Subcutaneous abdominal adipose tissue (tissue), 5 donors: ENCODE measurements at regions not wholly inside any gene's neighbourhood (a gene's known extent, or its start where the extent isn't known, plus 50 kb on each side); places are given as distances from the start of the nearest gene placed in this dataset.
"Not testable (repeated sequence)": the region's sequence is repeated elsewhere in the genome, so short reads cannot be mapped to it uniquely, and the experiment has no call there.

Experiments
- H3K27ac ChIP-seq: one replicate; pipeline ENCODE4 v1.7.0; 2013; ENCODE audit warnings: low read depth, mild to moderate bottlenecking, inconsistent platforms, low read length, moderate library complexity
- H3K27me3 ChIP-seq, 5 donors: one replicate each; pipeline ENCODE4 v1.7.0; 2013; ENCODE audit warnings: low read length in 5 of 5, inconsistent platforms in 1 of 5; ENCODE audit not compliant: control insufficient read depth in 5 of 5, insufficient read depth in 4 of 5
- H3K36me3 ChIP-seq, 5 donors: one replicate each; pipeline ENCODE4 v1.7.0; 2013; ENCODE audit warnings: low read length in 5 of 5; ENCODE audit not compliant: control insufficient read depth in 5 of 5, insufficient read depth in 5 of 5
- H3K4me1 ChIP-seq, 5 donors: one replicate each; pipeline ENCODE4 v1.7.0; 2013; ENCODE audit warnings: low read length in 5 of 5, mild to moderate bottlenecking in 3 of 5, moderate library complexity in 1 of 5; ENCODE audit not compliant: control insufficient read depth in 5 of 5, insufficient read depth in 5 of 5
- H3K4me3 ChIP-seq, 5 donors: one replicate each; pipeline ENCODE4 v1.7.0; 2013; ENCODE audit warnings: low read length in 5 of 5, low read depth in 1 of 5
- H3K9ac ChIP-seq, 5 donors: one replicate each; pipeline ENCODE4 v1.7.0; 2013; ENCODE audit warnings: low read length in 5 of 5, mild to moderate bottlenecking in 4 of 5, moderate library complexity in 3 of 5
- H3K9me3 ChIP-seq, 5 donors: one replicate each; pipeline ENCODE4 v1.7.0; 2013; ENCODE audit warnings: low read length in 5 of 5; ENCODE audit not compliant: control insufficient read depth in 5 of 5
- donor health status: healthy.
- donor health status: healthy.
- donor health status: healthy.
- donor health status: healthy.
- donor health status: healthy.

DNA sequence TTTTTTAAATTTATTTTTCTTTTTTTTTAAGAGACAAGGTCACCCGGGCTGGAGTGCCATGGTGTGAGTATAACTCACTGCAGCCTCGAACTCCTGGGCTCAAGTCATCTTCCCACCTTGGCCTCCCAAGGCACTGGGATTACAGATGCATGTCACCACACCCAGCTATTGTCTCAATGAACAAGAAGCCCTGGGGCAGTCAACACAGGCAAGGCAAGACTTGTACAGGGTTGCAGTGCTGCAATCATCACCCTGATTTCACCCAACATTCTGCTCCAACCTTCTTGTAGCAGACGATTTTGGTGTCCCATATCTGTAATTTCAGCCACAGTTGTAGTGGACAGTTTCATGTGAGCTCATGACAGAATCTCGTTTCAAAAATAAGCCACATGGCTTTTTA is 205.8 kb upstream of the KIF2A start:
- peaks cover 0 to 4% (median 3%) of the 10 kb centered on the region in 5 donors for H3K9me3 ChIP-seq
- H3K27me3 ChIP-seq: no peaks in the 10 kb centered on the region
- H3K4me1 ChIP-seq: no peaks in the 10 kb centered on the region
- H3K36me3 ChIP-seq: no peaks in the 10 kb centered on the region
- no peak overlapping the region for H3K9ac ChIP-seq
- no peak overlapping the region for H3K4me3 ChIP-seq
- no peak overlapping the region for H3K27ac ChIP-seq

DNA sequence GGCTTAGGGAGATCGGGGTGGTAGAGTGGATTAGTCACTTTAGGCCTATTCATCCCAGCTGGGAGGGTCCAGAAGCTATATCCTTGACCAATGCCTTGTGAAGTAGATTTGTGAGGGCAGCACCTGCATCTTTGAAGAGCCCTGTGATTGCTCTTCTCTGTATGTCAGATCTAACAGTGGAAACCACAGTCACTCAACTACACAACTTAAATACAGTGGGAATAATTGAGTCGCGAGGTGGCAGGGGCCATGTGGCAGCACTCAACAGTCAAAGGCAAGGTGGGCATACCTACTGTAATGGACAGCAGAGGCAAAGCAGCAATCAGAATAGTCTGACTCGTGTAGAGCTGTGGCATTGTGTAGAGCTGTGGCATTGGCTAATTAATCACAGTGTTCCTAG is 202.1 kb upstream of the KIF2A start:
- not testable (repeated sequence) for H3K4me3 ChIP-seq, H3K27ac ChIP-seq, H3K4me1 ChIP-seq, H3K9me3 ChIP-seq, H3K36me3 ChIP-seq, H3K9ac ChIP-seq, H3K27me3 ChIP-seq

DNA sequence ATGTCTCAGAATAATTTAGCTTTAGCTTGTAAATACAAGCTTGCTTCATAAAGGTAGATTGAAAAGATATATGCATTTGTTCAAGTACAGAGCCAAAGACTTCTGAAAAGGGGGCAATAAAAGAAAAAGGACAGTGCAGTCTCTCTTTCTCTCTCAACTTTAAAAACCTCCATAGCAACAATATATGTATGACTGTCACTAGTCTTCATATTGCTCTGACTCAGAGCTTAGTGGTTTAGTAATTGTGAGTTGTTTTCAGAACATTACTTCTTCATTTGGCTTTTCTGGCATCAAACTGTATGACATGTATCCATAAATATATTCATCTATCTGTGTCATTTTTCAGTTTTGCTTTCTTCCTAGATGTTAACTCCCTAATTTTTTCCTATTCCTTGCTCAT is 194.6 kb upstream of the KIF2A start:
- no peaks in the 10 kb centered on the region for H3K9me3 ChIP-seq
- no peak overlapping the region for H3K27ac ChIP-seq
- H3K36me3 ChIP-seq: no peaks in the 10 kb centered on the region
- no peak overlapping the region for H3K4me3 ChIP-seq
- H3K9ac ChIP-seq: no peak overlapping the region
- H3K4me1 ChIP-seq: no peaks in the 10 kb centered on the region
- no peaks in the 10 kb centered on the region for H3K27me3 ChIP-seq

DNA sequence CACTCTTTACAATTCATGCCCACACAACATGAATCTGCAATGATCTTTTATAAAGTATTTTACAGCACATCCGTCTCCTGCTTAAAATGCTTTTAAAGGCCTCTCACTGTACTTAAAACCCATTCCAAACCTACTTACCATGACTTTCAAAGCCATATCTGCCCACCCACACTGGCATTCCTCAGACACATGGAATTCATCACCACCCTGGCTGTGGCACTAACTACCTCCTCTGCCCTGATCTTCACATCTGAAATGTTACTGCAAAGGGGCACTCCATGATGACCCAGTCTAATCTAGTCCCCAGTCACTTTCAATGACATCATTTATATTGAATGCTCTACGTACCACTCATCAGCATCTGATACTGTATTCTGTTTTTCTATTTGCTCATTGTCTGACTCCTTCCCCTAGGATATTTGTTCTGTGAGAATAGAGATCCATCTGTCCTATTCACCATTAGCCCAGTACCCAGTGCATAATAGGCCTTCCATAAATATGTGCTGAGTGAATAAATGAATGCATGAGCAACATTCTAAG is 193.2 kb upstream of the KIF2A start:
- no peak overlapping the region for H3K27ac ChIP-seq

DNA sequence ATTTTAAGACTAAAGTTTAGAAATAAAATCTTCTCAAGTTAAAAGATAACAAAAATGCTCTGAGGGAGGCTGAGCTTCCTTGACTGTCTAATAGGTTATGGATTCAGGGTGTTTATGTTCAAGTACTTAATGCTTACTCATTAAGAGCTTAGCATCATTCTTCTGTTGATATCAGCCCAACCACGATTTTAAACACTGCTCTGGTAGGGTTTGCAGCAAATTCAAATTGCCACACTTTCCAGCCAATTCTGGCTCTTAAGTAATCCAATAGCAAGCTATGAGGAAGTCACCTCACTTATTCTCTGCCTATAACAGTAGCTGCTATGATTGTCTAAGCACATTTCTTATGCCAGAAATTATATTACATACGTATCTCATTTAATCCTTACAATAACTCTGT is 191.0 kb upstream of the KIF2A start:
- H3K4me1 ChIP-seq: no peaks in the 10 kb centered on the region
- H3K9ac ChIP-seq: no peak overlapping the region
- no peaks in the 10 kb centered on the region for H3K27me3 ChIP-seq
- H3K9me3 ChIP-seq: no peaks in the 10 kb centered on the region
- H3K36me3 ChIP-seq: no peaks in the 10 kb centered on the region
- no peak overlapping the region for H3K27ac ChIP-seq
- no peak overlapping the region for H3K4me3 ChIP-seq

More for the DNA sequence above, 193.2 kb upstream of the KIF2A start:
- H3K4me3 ChIP-seq: no peak overlapping the region
- no peaks in the 10 kb centered on the region for H3K4me1 ChIP-seq
- no peaks in the 10 kb centered on the region for H3K36me3 ChIP-seq
- H3K27me3 ChIP-seq: no peaks in the 10 kb centered on the region
- no peak overlapping the region for H3K9ac ChIP-seq
- no peaks in the 10 kb centered on the region for H3K9me3 ChIP-seq

DNA sequence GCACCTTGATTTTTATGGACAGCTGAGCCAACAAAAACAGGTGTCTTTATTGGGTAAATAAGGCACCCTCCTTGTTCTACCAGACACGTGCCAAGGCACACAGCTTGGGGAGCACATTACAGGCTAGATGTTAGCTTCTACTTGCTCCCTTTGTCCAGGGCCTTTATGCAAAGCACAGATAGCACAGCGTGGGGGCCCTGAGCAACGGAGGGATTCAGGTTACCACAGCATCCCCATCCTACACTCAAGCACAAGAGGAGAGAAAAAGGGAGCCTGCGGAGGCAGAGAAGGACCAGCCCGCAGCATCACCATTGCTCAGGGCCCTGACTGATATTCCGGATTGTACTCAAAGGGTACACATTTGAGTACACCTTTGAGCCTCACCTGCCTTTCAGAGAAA is 181.7 kb upstream of the KIF2A start:
- no peaks in the 10 kb centered on the region for H3K9me3 ChIP-seq
- no peaks in the 10 kb centered on the region for H3K4me1 ChIP-seq
- no peak overlapping the region for H3K27ac ChIP-seq
- no peak overlapping the region for H3K9ac ChIP-seq
- H3K36me3 ChIP-seq: no peaks in the 10 kb centered on the region
- no peak overlapping the region for H3K4me3 ChIP-seq
- no peaks in the 10 kb centered on the region for H3K27me3 ChIP-seq

DNA sequence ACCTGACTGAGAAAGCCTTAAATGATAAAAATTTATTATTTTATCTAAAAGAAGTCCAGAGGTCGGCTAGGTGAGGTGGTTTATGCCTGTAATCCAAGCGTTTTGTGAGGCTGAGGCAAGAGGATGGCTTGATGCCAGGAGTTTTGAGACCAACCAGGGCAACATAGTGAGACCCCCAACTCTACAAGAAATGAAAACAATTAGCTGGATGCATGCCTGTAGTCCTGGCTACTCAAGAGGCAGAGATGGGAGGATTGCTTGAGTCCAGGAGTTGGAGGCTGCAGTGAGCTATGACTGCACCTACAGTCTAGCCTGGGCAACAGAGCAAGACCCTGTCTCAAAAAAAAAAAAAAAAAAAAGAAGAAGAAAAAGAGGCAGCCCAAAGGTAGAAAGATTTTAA is 179.9 kb upstream of the KIF2A start:
- H3K27me3 ChIP-seq: no peaks in the 10 kb centered on the region
- no peaks in the 10 kb centered on the region for H3K9me3 ChIP-seq
- H3K4me3 ChIP-seq: no peak overlapping the region
- H3K27ac ChIP-seq: no peak overlapping the region
- H3K36me3 ChIP-seq: no peaks in the 10 kb centered on the region
- H3K9ac ChIP-seq: no peak overlapping the region
- no peaks in the 10 kb centered on the region for H3K4me1 ChIP-seq

DNA sequence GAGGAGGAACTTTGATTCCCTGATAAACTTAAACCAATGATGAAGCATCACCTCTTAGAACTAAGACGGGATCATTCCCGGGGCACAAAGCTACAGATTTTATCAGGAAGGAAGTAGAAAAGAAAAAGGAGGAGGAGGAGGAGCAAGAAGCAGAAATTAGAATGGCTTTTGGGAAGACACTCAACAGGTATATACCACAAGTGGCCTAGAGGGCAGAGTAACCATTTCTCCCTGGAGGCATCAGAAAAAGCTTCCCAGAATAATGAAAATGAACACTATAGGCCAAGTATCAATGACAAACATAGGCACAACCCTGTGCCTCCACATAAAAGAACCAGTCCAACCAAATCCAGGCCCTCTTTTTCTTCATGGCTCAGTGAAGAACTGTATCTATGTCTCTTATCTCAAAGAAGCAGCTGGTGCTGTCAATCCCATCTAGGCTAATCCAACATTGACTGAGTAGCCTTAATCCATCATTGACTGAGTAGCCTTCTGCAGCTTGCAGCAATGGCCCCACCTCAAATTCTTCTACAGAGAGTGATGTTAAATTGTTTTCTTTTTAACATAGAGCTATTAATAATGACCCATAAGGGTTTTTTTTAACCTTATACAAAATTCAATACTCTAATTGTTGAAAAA is 178.8 kb upstream of the KIF2A start:
- H3K27ac ChIP-seq: no peak overlapping the region
- H3K9ac ChIP-seq: no peak overlapping the region
- no peak overlapping the region for H3K4me3 ChIP-seq
- H3K36me3 ChIP-seq: no peaks in the 10 kb centered on the region
- no peaks in the 10 kb centered on the region for H3K4me1 ChIP-seq
- H3K27me3 ChIP-seq: no peaks in the 10 kb centered on the region
- no peaks in the 10 kb centered on the region for H3K9me3 ChIP-seq

DNA sequence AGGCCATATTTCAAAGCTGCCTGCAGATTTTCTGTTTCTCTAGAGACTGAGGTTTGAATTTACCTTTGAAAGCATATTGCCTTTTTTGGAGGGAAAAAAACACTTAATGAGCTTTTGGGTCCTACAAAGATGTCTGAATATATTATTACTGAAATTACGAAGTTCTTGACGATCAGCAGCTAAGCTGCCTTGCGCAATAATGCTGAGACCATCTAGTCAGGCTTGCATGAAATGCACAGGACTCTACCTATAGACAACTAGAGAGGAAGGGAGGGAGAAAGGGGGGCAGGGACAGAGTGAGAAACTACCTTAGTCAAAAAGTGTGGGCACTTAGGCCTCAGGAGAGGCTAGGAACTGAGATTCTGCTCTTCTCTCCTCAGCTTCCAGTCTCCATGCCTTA is 175.9 kb upstream of the KIF2A start:
- peaks cover 0 to 2% (median 0%) of the 10 kb centered on the region in 5 donors for H3K4me1 ChIP-seq
- H3K27ac ChIP-seq: no peak overlapping the region
- H3K4me3 ChIP-seq: no peak overlapping the region
- no peak overlapping the region for H3K9ac ChIP-seq
- no peaks in the 10 kb centered on the region for H3K36me3 ChIP-seq
- no peaks in the 10 kb centered on the region for H3K27me3 ChIP-seq
- no peaks in the 10 kb centered on the region for H3K9me3 ChIP-seq

DNA sequence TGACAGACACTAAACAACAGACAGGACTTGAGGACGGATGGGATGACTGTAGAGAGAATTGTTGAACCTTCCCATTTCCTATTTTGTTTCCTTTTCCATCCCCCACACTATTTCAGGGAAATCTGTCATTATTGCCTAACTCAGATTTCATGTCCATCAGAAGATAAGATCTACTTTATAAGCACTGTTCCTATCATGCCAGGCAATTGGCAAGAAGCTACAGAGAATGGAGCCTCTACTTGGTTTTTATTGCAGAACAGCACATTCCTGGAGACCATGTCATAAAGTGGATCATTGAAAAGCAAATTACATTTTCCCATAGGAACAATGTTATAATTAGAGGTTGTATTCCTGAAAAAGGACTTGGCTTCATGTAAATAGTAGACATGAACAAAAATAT is 173.7 kb upstream of the KIF2A start:
- Histone ChIP-seq H3K27ac (no peak overlapping the region), H3K9me3 (no peaks in the 10 kb centered on the region), H3K9ac (no peak overlapping the region), H3K4me1 (peaks cover 0 to 2% (median 0%) of the 10 kb centered on the region in 5 donors), H3K4me3 (no peak overlapping the region), H3K36me3 (no peaks in the 10 kb centered on the region), H3K27me3 (no peaks in the 10 kb centered on the region)
